Loucy (cell line): ENCODE measurements at regions not wholly inside any gene's neighbourhood (a gene's known extent, or its start where the extent isn't known, plus 50 kb on each side); places are given as distances from the start of the nearest gene placed in this dataset.
"Not testable (repeated sequence)": the region's sequence is repeated elsewhere in the genome, so short reads cannot be mapped to it uniquely, and the experiment has no call there.

Experiments used
- H2AFZ ChIP-seq: fragments of 200-600 bp; sonication (generic); 2 replicates; pipeline ENCODE4 v1.6.0; 2016; ENCODE audit warnings: antibody characterized with exemption, mild to moderate bottlenecking, low read length, moderate library complexity
- H3F3A ChIP-seq: fragments of 200-600 bp; 2 replicates; pipeline ENCODE4 v1.6.0; 2016; ENCODE audit warnings: antibody characterized with exemption, low read depth, mild to moderate bottlenecking
- H3K27me3 ChIP-seq: fragments of 200-600 bp; sonication (generic); 2 replicates; pipeline ENCODE4 v1.6.1; 2014; ENCODE audit warnings: low read length, mild to moderate bottlenecking; ENCODE audit not compliant: insufficient read depth, poor library complexity, severe bottlenecking
- H3K36me3 ChIP-seq: fragments of 200-600 bp; sonication (generic); 2 replicates; pipeline ENCODE4 v1.6.1; 2016; ENCODE audit warnings: low read length; ENCODE audit not compliant: insufficient read depth
- H3K4me1 ChIP-seq: fragments of 200-600 bp; sonication (generic); 2 replicates; pipeline ENCODE4 v1.5.1; 2014; ENCODE audit warnings: low read length, mild to moderate bottlenecking; ENCODE audit not compliant: insufficient read depth, poor library complexity, severe bottlenecking
- H3K4me2 ChIP-seq: fragments of 200-600 bp; sonication (generic); 2 replicates; pipeline ENCODE4 v1.6.0; 2014; ENCODE audit warnings: antibody characterized with exemption, low read length, low read depth, mild to moderate bottlenecking; ENCODE audit not compliant: poor library complexity, severe bottlenecking
- H3K4me3 ChIP-seq: fragments of 200-600 bp; sonication (generic); 2 replicates; pipeline ENCODE4 v1.5.1; 2014; ENCODE audit warnings: low read length, mild to moderate bottlenecking, mixed read lengths; ENCODE audit not compliant: poor library complexity, severe bottlenecking
- H3K79me2 ChIP-seq: fragments of 200-600 bp; sonication (generic); 2 replicates; pipeline ENCODE4 v1.6.1; 2014; ENCODE audit warnings: low read length; ENCODE audit not compliant: insufficient read depth
- H3K9ac ChIP-seq: fragments of 200-600 bp; sonication (generic); 2 replicates; pipeline ENCODE4 v1.6.0; 2014; ENCODE audit warnings: mild to moderate bottlenecking, low read depth, low read length, moderate library complexity; ENCODE audit not compliant: poor library complexity, severe bottlenecking
- H3K9me2 ChIP-seq: fragments of 200-600 bp; sonication (generic); replicated peaks from 2 replicates; pipeline ENCODE4 v1.6.1; 2016; ENCODE audit warnings: low read depth, low read length, mixed read lengths
- H3K9me3 ChIP-seq: fragments of 200-600 bp; sonication (generic); 2 replicates; pipeline ENCODE4 v1.6.1; 2014; ENCODE audit warnings: mild to moderate bottlenecking, antibody characterized with exemption, low read length, low read depth; ENCODE audit not compliant: insufficient read depth
- H4K20me1 ChIP-seq: fragments of 200-600 bp; sonication (generic); 2 replicates; pipeline ENCODE4 v1.6.0; 2014; ENCODE audit warnings: antibody characterized with exemption, low read length, mild to moderate bottlenecking; ENCODE audit not compliant: insufficient read depth, poor library complexity, severe bottlenecking

GRCh38 chr3:195642311-195642710, 58.6 kb upstream of the APOD start:
- not testable (repeated sequence) for H4K20me1 ChIP-seq, H3K27me3 ChIP-seq, H3K9ac ChIP-seq, H3F3A ChIP-seq, H3K36me3 ChIP-seq, H3K9me3 ChIP-seq, H3K79me2 ChIP-seq, H3K9me2 ChIP-seq, H3K4me2 ChIP-seq, H3K4me1 ChIP-seq, H3K4me3 ChIP-seq, H2AFZ ChIP-seq

GRCh38 chr3:195638456-195638855, 54.7 kb upstream of the APOD start:
- not testable (repeated sequence) for H3K4me2 ChIP-seq, H3K4me1 ChIP-seq, H2AFZ ChIP-seq, H3K9me3 ChIP-seq, H3K9me2 ChIP-seq, H3K9ac ChIP-seq, H3K4me3 ChIP-seq, H3K27me3 ChIP-seq, H3K36me3 ChIP-seq, H3K79me2 ChIP-seq, H3F3A ChIP-seq, H4K20me1 ChIP-seq

GRCh38 chr3:195637473-195638233, 53.9 kb upstream of the APOD start:
- H3F3A ChIP-seq, H3K4me2 ChIP-seq, H3K9ac ChIP-seq, H2AFZ ChIP-seq, H3K9me3 ChIP-seq, H3K4me1 ChIP-seq, H3K79me2 ChIP-seq, H3K9me2 ChIP-seq, H3K4me3 ChIP-seq, H3K27me3 ChIP-seq, H4K20me1 ChIP-seq, H3K36me3 ChIP-seq: not testable (repeated sequence)

- H3F3A ChIP-seq, H3K9ac ChIP-seq, H3K4me2 ChIP-seq, H4K20me1 ChIP-seq, H3K9me2 ChIP-seq, H3K9me3 ChIP-seq, H3K79me2 ChIP-seq, H3K27me3 ChIP-seq, H3K4me1 ChIP-seq, H3K36me3 ChIP-seq, H3K4me3 ChIP-seq, H2AFZ ChIP-seq: not testable (repeated sequence)
Measured at GRCh38 chr3:195637011-195637410, 53.3 kb upstream of the APOD start.

- H4K20me1 ChIP-seq, H3K79me2 ChIP-seq, H3K36me3 ChIP-seq, H3K9me2 ChIP-seq, H3K4me1 ChIP-seq, H2AFZ ChIP-seq, H3F3A ChIP-seq, H3K27me3 ChIP-seq, H3K9me3 ChIP-seq: not testable (repeated sequence)
- Histone ChIP-seq H3K4me3 (peak overlapping the region; percentile 62), H3K4me2 (peak overlapping the region; percentile 66), H3K9ac (peak overlapping the region; percentile 56)
Measured at GRCh38 chr3:195635898-195636685, 52.4 kb upstream of the APOD start.

- Histone ChIP-seq H3K4me3 (peak overlapping the region; percentile 62), H3K4me2 (peak overlapping the region; percentile 66), H3K9ac (peak overlapping the region; percentile 56)
- H3F3A ChIP-seq, H3K27me3 ChIP-seq, H3K4me1 ChIP-seq, H4K20me1 ChIP-seq, H2AFZ ChIP-seq, H3K36me3 ChIP-seq, H3K9me3 ChIP-seq, H3K9me2 ChIP-seq, H3K79me2 ChIP-seq: not testable (repeated sequence)
Measured at GRCh38 chr3:195635262-195635873, 51.6 kb upstream of the APOD start.

GRCh38 chr3:195634426-195635261, 50.9 kb upstream of the APOD start:
- not testable (repeated sequence) for H3K9me2 ChIP-seq, H3K9me3 ChIP-seq, H3K4me1 ChIP-seq, H3K36me3 ChIP-seq, H3K79me2 ChIP-seq, H3K27me3 ChIP-seq, H2AFZ ChIP-seq, H3K4me2 ChIP-seq, H4K20me1 ChIP-seq, H3F3A ChIP-seq, H3K9ac ChIP-seq
- peak overlapping the region; percentile 61 for H3K4me3 ChIP-seq
